Upper lobe of left lung (tissue), 6 donors: ENCODE measurements at regions not wholly inside any gene's neighbourhood (a gene's known extent, or its start where the extent isn't known, plus 50 kb on each side); places are given as distances from the start of the nearest gene placed in this dataset.
"Not testable (repeated sequence)": the region's sequence is repeated elsewhere in the genome, so short reads cannot be mapped to it uniquely, and the experiment has no call there.

Source experiments
- ATAC-seq, 2 donors: fragments of 200-7000 bp; cut with Tn5 transposase; one replicate each; pipeline ENCODE4 v1.9.1; 2022; ENCODE audit warnings: mild to moderate bottlenecking in 2 of 2, moderate library complexity in 2 of 2; ENCODE audit not compliant: low FRiP score in 2 of 2
- DNase-seq, 2 donors: peaks; one replicate each; pipeline ENCODE4 v3.0.0-alpha.2; 2019 to 2020
- H3K27ac ChIP-seq, 4 donors: fragments of 200-600 bp; sonication (generic); one replicate each; pipeline ENCODE4 v1.5.1; 2016 to 2019
- H3K27me3 ChIP-seq, 4 donors: fragments of 200-600 bp; sonication (generic); one replicate each; pipeline ENCODE4 v1.5.1; 2017 to 2019
- H3K36me3 ChIP-seq, 4 donors: fragments of 200-600 bp; sonication (generic); one replicate each; pipeline ENCODE4 v1.5.1; 2016 to 2019
- H3K4me1 ChIP-seq, 4 donors: fragments of 200-600 bp; sonication (generic); one replicate each; pipeline ENCODE4 v1.5.1; 2018 to 2019
- H3K4me3 ChIP-seq, 4 donors: fragments of 200-600 bp; sonication (generic); one replicate each; pipeline ENCODE4 v1.5.1; 2017 to 2019; ENCODE audit warnings: mild to moderate bottlenecking in 2 of 4, moderate library complexity in 1 of 4
- H3K9me3 ChIP-seq, 4 donors: fragments of 200-600 bp; sonication (generic); one replicate each; pipeline ENCODE4 v1.5.1; 2018 to 2019
- CTCF ChIP-seq, 6 experiments: fragments of 450-650 bp in 4 of 6; fragments of 200-600 bp in 2 of 6; sonication (generic) in 2 of 6; IDR thresholded peaks; one replicate each; pipeline ENCODE4 v1.5.1; 2016 to 2019; ENCODE audit warnings: antibody characterized with exemption in 6 of 6
- EP300 ChIP-seq, 4 donors: sonication (generic); formaldehyde crosslinking; IDR thresholded peaks; one replicate each; pipeline ENCODE4 v1.5.1; 2017; ENCODE audit warnings: antibody characterized with exemption in 4 of 4, control low read depth in 2 of 4
- POLR2A ChIP-seq, 4 donors: fragments of 450-650 bp; IDR thresholded peaks; one replicate each; pipeline ENCODE4 v1.5.1; 2016 to 2017; ENCODE audit warnings: antibody characterized with exemption in 4 of 4, mild to moderate bottlenecking in 2 of 4
- POLR2AphosphoS5 ChIP-seq, 2 donors: sonication (generic); formaldehyde crosslinking; IDR thresholded peaks; one replicate each; pipeline ENCODE4 v1.5.1; 2017; ENCODE audit warnings: antibody characterized with exemption in 2 of 2
- WGBS, 2 donors: methylation state at CpG; one replicate each; pipeline ENCODE4 v1.1.5; 2017 to 2018; 5-methylcytosine and 5-hydroxymethylcytosine counted together
- donor health status: DM: no; HTN: no; CAD: no; lungs with moderate emphysema.
- donor health status: DM: no; HTN: yes; CAD: no; lungs with severe emphysema.

- no peak for TF ChIP-seq POLR2A (IDR thresholded peaks at IDR 0.05)
- TF ChIP-seq EP300 (IDR thresholded peaks at IDR 0.05): no peak
- TF ChIP-seq CTCF (IDR thresholded peaks at IDR 0.05): no peak
- TF ChIP-seq POLR2AphosphoS5 (IDR thresholded peaks at IDR 0.05): no peak
- no peaks in the 10 kb centered on the region for H3K9me3 ChIP-seq
- ATAC-seq: no peak
- no peak overlapping the region for H3K27ac ChIP-seq
- H3K27me3 ChIP-seq: no peaks in the 10 kb centered on the region
- peaks cover 0 to 4% (median 2%) of the 10 kb centered on the region in 4 donors for H3K4me1 ChIP-seq
- no peak overlapping the region for H3K4me3 ChIP-seq
- no peak for DNase-seq
- H3K36me3 ChIP-seq: no peaks in the 10 kb centered on the region
- WGBS, 2 donors: 94 to 100% methylated on average over 3 of the region's 3 CpGs
Measured at GRCh38 chr5:62773460-62773859, 194.8 kb downstream of the LRRC70 start.

- no peak overlapping the region for H3K4me3 ChIP-seq
- ATAC-seq (no peak), DNase-seq (no peak)
- no peaks in the 10 kb centered on the region for H3K9me3 ChIP-seq
- H3K27ac ChIP-seq: no peak overlapping the region
- no peaks in the 10 kb centered on the region for H3K4me1 ChIP-seq
- H3K27me3 ChIP-seq: no peaks in the 10 kb centered on the region
- TF ChIP-seq POLR2A (IDR thresholded peaks at IDR 0.05) (no peak), POLR2AphosphoS5 (IDR thresholded peaks at IDR 0.05) (no peak), EP300 (IDR thresholded peaks at IDR 0.05) (no peak), CTCF (IDR thresholded peaks at IDR 0.05) (no peak)
- H3K36me3 ChIP-seq: no peaks in the 10 kb centered on the region
- 79 to 96% methylated on average over 1 of the region's 1 CpG for WGBS, 2 donors
Measured at GRCh38 chr5:62771341-62771740, 192.7 kb downstream of the LRRC70 start.

- no peak for ATAC-seq
- 93 to 94% methylated on average over 1 of the region's 1 CpG for WGBS, 2 donors
- H3K4me1 ChIP-seq: no peaks in the 10 kb centered on the region
Measured at GRCh38 chr5:62767650-62768049, 189.0 kb downstream of the LRRC70 start.

GRCh38 chr5:62767077-62767476, 188.5 kb downstream of the LRRC70 start:
- H3K27ac ChIP-seq: no peak overlapping the region
- ATAC-seq (no peak), DNase-seq (no peak)
- H3K27me3 ChIP-seq: no peaks in the 10 kb centered on the region
- no peaks in the 10 kb centered on the region for H3K9me3 ChIP-seq
- H3K36me3 ChIP-seq: no peaks in the 10 kb centered on the region
- TF ChIP-seq CTCF (IDR thresholded peaks at IDR 0.05) (no peak), POLR2AphosphoS5 (IDR thresholded peaks at IDR 0.05) (no peak), POLR2A (IDR thresholded peaks at IDR 0.05) (no peak), EP300 (IDR thresholded peaks at IDR 0.05) (no peak)
- H3K4me3 ChIP-seq: no peak overlapping the region
- WGBS, 2 donors: 94 to 96% methylated on average over 2 of the region's 2 CpGs
- no peaks in the 10 kb centered on the region for H3K4me1 ChIP-seq

More at GRCh38 chr5:62767650-62768049, 189.0 kb downstream of the LRRC70 start:
- no peaks in the 10 kb centered on the region for H3K9me3 ChIP-seq
- H3K27me3 ChIP-seq: no peaks in the 10 kb centered on the region
- H3K36me3 ChIP-seq: no peaks in the 10 kb centered on the region
- no peak overlapping the region for H3K27ac ChIP-seq
- no peak overlapping the region for H3K4me3 ChIP-seq
- TF ChIP-seq CTCF (IDR thresholded peaks at IDR 0.05) (no peak), POLR2A (IDR thresholded peaks at IDR 0.05) (no peak), EP300 (IDR thresholded peaks at IDR 0.05) (no peak)
- DNase-seq: no peak

- H3K4me3 ChIP-seq: no peak overlapping the region
- H3K36me3 ChIP-seq: no peaks in the 10 kb centered on the region
- ATAC-seq (no peak), DNase-seq (no peak)
- no peaks in the 10 kb centered on the region for H3K27me3 ChIP-seq
- TF ChIP-seq POLR2A (IDR thresholded peaks at IDR 0.05): no peak
- TF ChIP-seq POLR2AphosphoS5 (IDR thresholded peaks at IDR 0.05): no peak
- no peak for TF ChIP-seq CTCF (IDR thresholded peaks at IDR 0.05)
- TF ChIP-seq EP300 (IDR thresholded peaks at IDR 0.05): no peak
- H3K9me3 ChIP-seq: no peaks in the 10 kb centered on the region
- no peak overlapping the region for H3K27ac ChIP-seq
- H3K4me1 ChIP-seq: no peaks in the 10 kb centered on the region
- 66 to 68% methylated on average over 2 of the region's 2 CpGs for WGBS, 2 donors
Measured at GRCh38 chr5:62762503-62762902, 183.9 kb downstream of the LRRC70 start.

- not testable (repeated sequence) for H3K36me3 ChIP-seq, H3K4me3 ChIP-seq, ATAC-seq, H3K27me3 ChIP-seq, H3K27ac ChIP-seq, DNase-seq, H3K4me1 ChIP-seq, H3K9me3 ChIP-seq
- WGBS, 2 donors: 97% methylated on average over 4 of the region's 4 CpGs
Measured at GRCh38 chr5:62757686-62758085, 179.1 kb downstream of the LRRC70 start.

GRCh38 chr5:62752998-62753367, 174.4 kb downstream of the LRRC70 start:
- 59 to 86% methylated on average over 1 to 4 of the region's 4 CpGs for WGBS, 2 donors
- DNase-seq, H3K9me3 ChIP-seq, H3K27ac ChIP-seq, H3K36me3 ChIP-seq, ATAC-seq, H3K4me1 ChIP-seq, H3K4me3 ChIP-seq, H3K27me3 ChIP-seq: not testable (repeated sequence)
